ENCODE measurements at regions not wholly inside any gene's neighbourhood (a gene's known extent, or its start where the extent isn't known, plus 50 kb on each side); places are given as distances from the start of the nearest gene placed in this dataset.

- no peak for ATAC-seq
- no peak for TF ChIP-seq ESRRG (CRISPR knock-in tag; IDR thresholded peaks at IDR 0.05)
- no peak for TF ChIP-seq SNAI2 (CRISPR knock-in tag; IDR thresholded peaks at IDR 0.05)
Observed at GRCh38 chr13:65505941-65506340, 1724.2 kb downstream of the PCDH9 start.

GRCh38 chr13:65504213-65504612 lies 1725.9 kb downstream of the PCDH9 start:
- TF ChIP-seq TOX (CRISPR knock-in tag; IDR thresholded peaks at IDR 0.05; ENCODE audit: borderline replicate concordance) (no peak), ISL1 (CRISPR knock-in tag; IDR thresholded peaks at IDR 0.05) (no peak), BACH2 (CRISPR knock-in tag; IDR thresholded peaks at IDR 0.05; ENCODE audit: borderline replicate concordance) (no peak), PPARA (CRISPR knock-in tag; IDR thresholded peaks at IDR 0.05; ENCODE audit: borderline replicate concordance) (no peak), PATZ1 (CRISPR knock-in tag; IDR thresholded peaks at IDR 0.05; ENCODE audit: borderline replicate concordance) (no peak), TSHZ2 (CRISPR knock-in tag; IDR thresholded peaks at IDR 0.05) (no peak), ZNF565 (CRISPR knock-in tag; conservative IDR thresholded peaks at IDR 0.05; ENCODE audit: low read depth) (no peak), CSRNP3 (CRISPR knock-in tag; IDR thresholded peaks at IDR 0.05) (no peak), ZFP30 (CRISPR knock-in tag; IDR thresholded peaks at IDR 0.05) (no peak), GLIS3 (CRISPR knock-in tag; IDR thresholded peaks at IDR 0.05) (no peak), POU6F1 (CRISPR knock-in tag; IDR thresholded peaks at IDR 0.05; ENCODE audit: borderline replicate concordance, low read depth) (no peak), ESRRG (CRISPR knock-in tag; IDR thresholded peaks at IDR 0.05) (no peak), ZNF8 (CRISPR knock-in tag; IDR thresholded peaks at IDR 0.05) (no peak)
- ATAC-seq: no peak

GRCh38 chr13:65500481-65500880 lies 1729.7 kb downstream of the PCDH9 start:
- no peak for TF ChIP-seq ESRRG (CRISPR knock-in tag; IDR thresholded peaks at IDR 0.05)
- no peak for TF ChIP-seq ZC3H10 (CRISPR knock-in tag; IDR thresholded peaks at IDR 0.05)
- TF ChIP-seq ZNF70 (CRISPR knock-in tag; IDR thresholded peaks at IDR 0.05): no peak
- TF ChIP-seq CSRNP3 (CRISPR knock-in tag; IDR thresholded peaks at IDR 0.05): no peak
- TF ChIP-seq CREB5 (CRISPR knock-in tag; IDR thresholded peaks at IDR 0.05; ENCODE audit: low read depth): no peak
- no peak for TF ChIP-seq TSHZ2 (CRISPR knock-in tag; IDR thresholded peaks at IDR 0.05)
- TF ChIP-seq RARB (CRISPR knock-in tag; IDR thresholded peaks at IDR 0.05): no peak
- TF ChIP-seq BACH2 (CRISPR knock-in tag; IDR thresholded peaks at IDR 0.05; ENCODE audit: borderline replicate concordance): no peak
- no peak for TF ChIP-seq TCF4 (CRISPR knock-in tag; IDR thresholded peaks at IDR 0.05; ENCODE audit: borderline replicate concordance)
- TF ChIP-seq ISL1 (CRISPR knock-in tag; IDR thresholded peaks at IDR 0.05): no peak
- TF ChIP-seq SNAI2 (CRISPR knock-in tag; IDR thresholded peaks at IDR 0.05): no peak
- no peak for TF ChIP-seq ARNTL (CRISPR knock-in tag; IDR thresholded peaks at IDR 0.05; ENCODE audit: borderline replicate concordance, low read depth)
- no peak for TF ChIP-seq POU6F1 (CRISPR knock-in tag; IDR thresholded peaks at IDR 0.05; ENCODE audit: borderline replicate concordance, low read depth)
- TF ChIP-seq CSDC2 (CRISPR knock-in tag; IDR thresholded peaks at IDR 0.05): no peak
- no peak for TF ChIP-seq TOX (CRISPR knock-in tag; IDR thresholded peaks at IDR 0.05; ENCODE audit: borderline replicate concordance)
- no peak for TF ChIP-seq ZFP30 (CRISPR knock-in tag; IDR thresholded peaks at IDR 0.05)
- no peak for TF ChIP-seq PPARA (CRISPR knock-in tag; IDR thresholded peaks at IDR 0.05; ENCODE audit: borderline replicate concordance)
- ATAC-seq: no peak
